GM18861 (cell line): ENCODE measurements at regions not wholly inside any gene's neighbourhood (a gene's known extent, or its start where the extent isn't known, plus 50 kb on each side); places are given as distances from the start of the nearest gene placed in this dataset.
"Not testable (repeated sequence)": the region's sequence is repeated elsewhere in the genome, so short reads cannot be mapped to it uniquely, and the experiment has no call there.

Source experiments
- ATAC-seq: cut with Tn5 transposase; IDR thresholded peaks from one replicate; pipeline ENCODE4 v1.9.1; 2021; ENCODE audit not compliant: unreplicated experiment

GRCh38 chr10:22825841-22826240 lies 102.0 kb upstream of the ARMC3 start:
- no peak for ATAC-seq

DNA sequence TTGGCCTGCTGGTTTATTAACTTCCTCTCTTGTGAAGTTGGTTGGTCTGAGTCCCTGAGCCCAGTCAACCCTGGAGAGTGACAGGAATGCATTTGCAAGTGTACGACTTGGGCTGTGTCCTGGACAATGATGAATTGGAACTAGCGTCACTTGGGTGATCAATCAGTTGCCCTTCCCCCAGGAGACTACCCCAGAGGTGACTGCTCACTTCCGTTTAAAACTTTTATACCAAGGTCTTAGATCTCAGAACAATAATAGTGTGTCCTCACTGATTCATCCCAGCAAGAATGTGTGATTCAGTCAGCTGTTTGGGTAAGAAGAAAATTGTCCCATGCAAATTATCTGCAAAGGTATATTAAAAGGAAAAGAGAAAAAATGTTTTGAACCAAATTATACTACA lies 102.9 kb upstream of the ARMC3 start:
- ATAC-seq: no peak

DNA sequence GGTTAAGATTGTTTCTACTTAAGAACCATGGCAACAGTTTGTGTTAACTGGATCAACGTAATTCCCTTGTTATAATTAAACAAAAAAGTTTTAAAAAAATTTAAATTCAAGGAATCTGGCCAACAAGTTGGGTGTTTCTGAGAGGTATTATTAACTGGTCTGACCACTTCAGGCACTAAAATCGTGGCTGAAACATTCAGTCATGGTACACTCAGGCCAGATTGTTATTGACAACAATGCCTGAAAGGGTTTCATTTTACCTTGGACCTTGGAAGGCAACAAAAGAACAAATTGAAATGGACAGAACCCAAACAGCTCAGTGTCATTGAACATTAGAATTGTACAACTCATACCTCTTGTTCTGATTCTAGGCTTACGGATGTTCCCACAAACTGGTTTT lies 103.3 kb upstream of the ARMC3 start:
- ATAC-seq: no peak

- ATAC-seq: peak; percentile 93
Measured at GRCh38 chr10:22823109-22823508, 104.7 kb upstream of the ARMC3 start.

DNA sequence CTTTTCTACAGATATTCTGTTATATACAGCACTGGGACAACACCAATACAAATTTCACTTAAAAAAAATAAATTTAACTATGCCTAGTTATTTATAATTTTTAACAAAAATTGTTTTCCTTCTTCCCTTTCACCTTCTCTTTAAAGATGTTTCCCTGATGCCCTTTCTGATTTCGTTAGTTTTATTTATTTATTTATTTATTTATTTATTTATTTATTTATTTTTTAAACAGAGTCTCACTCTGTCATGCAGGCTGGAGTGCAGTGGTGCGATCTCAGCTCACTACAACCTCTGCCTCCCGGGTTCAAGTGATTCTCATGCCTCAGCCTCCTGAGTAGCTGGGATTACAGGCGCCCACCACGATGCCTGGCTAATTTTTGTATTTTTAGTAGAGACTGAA lies 105.9 kb upstream of the ARMC3 start:
- not testable (repeated sequence) for ATAC-seq

GRCh38 chr10:22821501-22821900 lies 106.4 kb upstream of the ARMC3 start:
- no peak for ATAC-seq

DNA sequence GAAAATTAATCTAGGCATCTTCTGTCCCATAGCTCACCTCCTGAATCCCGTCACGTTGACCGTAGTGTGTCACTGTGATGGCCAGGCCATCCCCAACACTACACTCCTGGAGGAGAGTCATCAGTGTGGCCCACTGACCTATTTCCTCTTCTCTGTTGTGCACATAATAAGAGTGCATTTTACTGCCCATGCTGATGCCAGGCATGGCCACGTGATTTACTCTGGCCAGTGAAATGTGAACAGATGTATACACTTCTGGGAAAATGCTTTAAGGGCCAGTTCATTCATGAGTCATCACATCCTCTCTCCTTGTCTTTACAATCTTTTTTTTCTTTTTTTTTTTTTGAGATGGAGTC lies 101.9 kb upstream of the PIP4K2A start:
- peak; percentile 54 for ATAC-seq

- no peak for ATAC-seq
Measured at GRCh38 chr10:22810643-22811465, 96.5 kb upstream of the PIP4K2A start.

GRCh38 chr10:22807238-22807637 lies 92.9 kb upstream of the PIP4K2A start:
- ATAC-seq: no peak

- no peak for ATAC-seq
Measured at GRCh38 chr10:22805304-22805703, 90.9 kb upstream of the PIP4K2A start.

DNA sequence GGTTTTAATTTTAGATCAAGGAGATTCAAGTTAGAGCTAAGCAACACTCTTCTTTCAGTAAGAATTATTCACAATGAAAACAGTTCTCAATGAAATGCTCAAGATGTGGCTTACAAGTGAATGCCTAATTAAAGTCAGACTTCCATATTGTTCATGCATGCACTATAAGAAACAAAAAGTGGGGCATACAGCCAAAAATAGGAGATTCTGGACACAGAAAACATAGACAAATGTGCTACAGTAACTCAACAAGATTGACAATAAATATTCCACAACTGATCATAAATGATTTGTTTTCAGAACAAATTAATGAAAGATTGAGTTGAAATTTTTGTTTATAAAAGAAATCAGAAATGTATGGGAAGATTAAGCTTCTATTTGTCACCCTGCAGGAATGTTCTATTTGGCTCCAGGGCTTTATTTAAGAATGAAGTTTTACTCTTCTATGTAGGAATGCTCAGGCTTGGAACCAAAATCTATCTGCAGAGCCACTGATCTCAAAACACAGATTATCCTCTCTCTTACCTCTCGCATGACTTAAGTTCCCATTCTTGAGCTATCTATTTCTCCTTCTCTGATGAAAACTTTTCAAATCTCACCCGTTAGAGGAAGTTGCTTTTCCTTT lies 89.0 kb upstream of the PIP4K2A start:
- no peak for ATAC-seq

- no peak for ATAC-seq
Measured at GRCh38 chr10:22801785-22802184, 87.4 kb upstream of the PIP4K2A start.

DNA sequence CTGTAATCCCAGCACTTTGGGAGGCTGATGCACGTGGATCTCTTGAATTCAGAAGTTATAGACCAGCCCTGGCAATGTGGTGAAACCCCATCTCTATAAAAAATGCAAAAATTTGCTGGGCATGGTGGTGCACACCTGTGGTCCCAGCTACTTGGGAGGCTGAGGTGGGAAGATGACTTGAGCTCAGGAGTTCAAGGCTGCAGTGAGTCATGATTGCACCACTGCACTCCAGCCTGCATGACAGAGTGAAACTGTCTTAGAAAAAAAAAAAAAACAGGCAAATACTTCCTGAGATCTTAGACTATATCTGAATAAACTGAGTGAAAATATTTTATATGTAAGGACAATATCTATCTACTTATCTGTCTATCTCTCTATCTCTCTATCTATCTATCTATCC lies 83.4 kb upstream of the PIP4K2A start:
- not testable (repeated sequence) for ATAC-seq

DNA sequence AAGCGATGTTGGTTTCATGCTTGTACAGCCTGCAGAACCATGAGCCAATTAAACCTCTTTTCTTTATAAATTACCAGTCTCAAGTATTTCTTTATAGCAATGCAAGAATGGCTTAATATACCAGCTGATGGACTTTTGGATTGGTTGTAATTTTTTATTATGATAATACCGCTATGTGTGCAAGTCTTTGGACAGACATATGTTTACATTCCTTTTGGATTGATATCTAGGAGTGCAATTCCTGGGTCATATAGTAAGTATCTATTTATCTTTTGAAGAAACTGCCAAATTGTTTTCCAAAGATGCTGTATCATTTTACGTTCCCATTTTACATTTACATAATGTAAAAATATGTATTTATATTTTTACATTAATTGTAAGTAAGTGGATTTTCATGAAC lies 81.2 kb upstream of the PIP4K2A start:
- no peak for ATAC-seq

- ATAC-seq: no peak
Measured at GRCh38 chr10:22792161-22792560, 77.8 kb upstream of the PIP4K2A start.

- ATAC-seq: no peak
Measured at GRCh38 chr10:22791665-22792064, 77.3 kb upstream of the PIP4K2A start.

GRCh38 chr10:22784668-22785067 lies 70.3 kb upstream of the PIP4K2A start:
- no peak for ATAC-seq

DNA sequence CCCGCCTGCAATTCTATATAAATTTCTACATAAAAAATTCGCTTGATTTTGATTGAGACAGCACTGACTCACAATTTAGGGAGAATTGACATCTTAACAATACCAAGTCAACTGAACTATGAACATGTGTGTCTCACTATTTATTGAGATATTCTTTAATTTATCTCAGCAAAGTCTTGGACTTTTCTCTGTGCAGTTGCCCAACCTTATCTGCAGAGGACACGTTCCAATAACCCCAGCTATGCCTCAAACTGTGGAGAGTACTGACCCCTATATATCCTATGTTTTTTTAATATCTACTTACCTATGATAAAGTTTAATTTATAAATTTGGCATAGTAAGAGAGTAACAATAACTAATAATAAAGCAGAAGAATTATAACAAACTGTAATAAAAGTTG lies 69.4 kb upstream of the PIP4K2A start:
- ATAC-seq: no peak

DNA sequence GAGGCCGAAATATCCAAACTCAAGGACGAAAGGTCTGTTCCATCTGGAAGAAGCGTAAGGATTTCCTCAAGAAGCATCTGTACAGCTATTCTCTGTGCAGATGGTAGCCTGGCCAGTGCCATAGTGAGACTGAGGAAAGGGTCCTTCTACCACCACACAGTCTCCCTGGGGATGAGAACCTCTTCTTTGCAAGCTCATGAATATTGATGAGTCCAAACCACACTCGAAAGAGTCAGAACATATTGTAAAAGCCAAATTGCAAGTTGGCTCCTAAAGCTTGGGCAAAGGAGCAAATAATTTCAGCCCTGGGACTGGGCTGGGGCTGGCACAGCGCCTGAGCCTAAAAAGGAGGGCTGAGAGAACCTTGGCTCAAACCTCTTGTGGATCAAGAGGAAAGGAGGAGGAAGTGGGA lies 66.1 kb upstream of the PIP4K2A start:
- no peak for ATAC-seq

DNA sequence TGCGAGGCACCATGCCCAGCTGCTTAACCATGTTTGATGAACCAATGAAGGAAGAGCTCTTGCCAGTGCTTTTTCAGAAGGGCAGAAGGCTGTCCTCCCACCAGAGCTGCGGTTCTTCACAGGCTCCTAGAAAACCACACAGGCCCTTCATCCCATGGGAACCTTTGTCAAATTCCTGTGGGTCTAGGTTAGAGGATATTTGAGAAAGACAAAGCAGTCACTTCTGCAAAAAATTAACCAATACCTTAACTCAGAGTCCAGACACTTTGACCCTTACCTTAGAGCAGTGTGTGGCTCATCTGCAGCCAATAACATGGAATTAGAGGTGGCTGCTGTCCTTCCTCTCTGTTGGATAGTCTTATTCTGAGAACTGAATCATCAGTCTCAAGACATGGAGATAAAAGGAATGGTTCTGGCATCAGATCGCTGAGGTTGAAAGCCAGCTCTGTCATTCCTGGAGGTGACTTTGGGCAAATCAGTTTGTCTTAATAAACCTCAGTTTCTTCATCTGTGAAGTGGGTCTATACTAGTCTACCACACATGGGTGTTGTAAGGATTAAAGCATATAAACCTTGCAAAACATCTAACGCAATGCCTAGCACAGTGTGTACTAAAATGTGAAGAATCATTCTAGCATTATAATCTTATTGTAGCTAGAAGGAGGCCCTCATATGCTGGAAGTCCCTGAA lies 65.1 kb upstream of the PIP4K2A start:
- ATAC-seq: no peak

DNA sequence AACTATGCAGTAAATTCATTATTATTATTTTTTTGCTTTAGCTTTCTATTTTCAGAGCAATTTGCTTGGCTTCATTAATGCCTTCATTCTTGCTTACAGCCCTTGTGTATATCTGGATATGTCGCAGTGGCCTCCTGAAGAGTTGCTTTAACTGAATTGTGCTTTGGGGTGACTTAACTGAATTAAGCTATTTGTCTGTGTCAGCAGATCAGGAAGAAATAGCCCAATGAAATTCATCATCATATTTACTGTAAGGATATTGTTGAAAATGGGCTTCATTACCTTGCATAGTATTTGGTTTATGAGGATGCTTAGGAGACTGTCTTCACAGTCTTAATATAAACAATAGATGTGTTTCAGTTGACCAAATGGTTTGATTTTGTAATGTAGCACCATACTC lies 59.7 kb upstream of the PIP4K2A start:
- no peak for ATAC-seq

DNA sequence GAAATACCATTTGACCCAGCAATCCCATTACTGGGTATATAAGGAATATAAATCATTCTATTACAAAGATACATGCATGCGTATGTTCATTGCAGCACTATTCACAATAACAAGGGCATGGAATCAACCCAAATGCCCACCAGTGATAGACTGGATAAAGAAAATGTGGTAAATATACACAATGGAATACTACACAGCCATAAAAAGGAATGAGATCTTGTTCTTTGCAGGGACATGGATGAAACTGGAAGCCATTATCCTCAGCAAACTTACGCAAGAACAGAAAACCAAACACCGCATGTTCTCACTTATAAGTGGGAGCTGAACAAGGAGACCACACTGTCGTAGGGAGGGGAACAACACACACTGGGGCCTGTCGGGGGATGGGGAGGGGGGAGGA lies 57.3 kb upstream of the PIP4K2A start:
- ATAC-seq: not testable (repeated sequence)
